ENCODE measurements at regions not wholly inside any gene's neighbourhood (a gene's known extent, or its start where the extent isn't known, plus 50 kb on each side); places are given as distances from the start of the nearest gene placed in this dataset.

- Mint-ChIP-seq H3K36me3 (ENCODE audit: low read depth) (peaks cover 3% of the 10 kb centered on the region), H3K9me3 (no peaks in the 10 kb centered on the region), H3K27me3 (no peaks in the 10 kb centered on the region), H3K4me3 (no peak overlapping the region), H3K27ac (no peak overlapping the region), H3K4me1 (ENCODE audit: low read depth) (peaks cover 3% of the 10 kb centered on the region)
- ChIA-PET CTCF (interaction anchor here (1.1 kb wide), 1 partner anchor 43 kb away, joined by 3 read pairs; no protein-coding TSS in a partner anchor), POLR2A (no interaction called here)
- intact Hi-C loops (cut with micrococcal nuclease): no loop called here
- DNase-seq (no peak), ATAC-seq (no peak)
- TF ChIP-seq CTCF (IDR thresholded peaks at IDR 0.05): no peak
Measured at GRCh38 chr19:5213667-5214066, 126.9 kb downstream of the PTPRS start.

DNA sequence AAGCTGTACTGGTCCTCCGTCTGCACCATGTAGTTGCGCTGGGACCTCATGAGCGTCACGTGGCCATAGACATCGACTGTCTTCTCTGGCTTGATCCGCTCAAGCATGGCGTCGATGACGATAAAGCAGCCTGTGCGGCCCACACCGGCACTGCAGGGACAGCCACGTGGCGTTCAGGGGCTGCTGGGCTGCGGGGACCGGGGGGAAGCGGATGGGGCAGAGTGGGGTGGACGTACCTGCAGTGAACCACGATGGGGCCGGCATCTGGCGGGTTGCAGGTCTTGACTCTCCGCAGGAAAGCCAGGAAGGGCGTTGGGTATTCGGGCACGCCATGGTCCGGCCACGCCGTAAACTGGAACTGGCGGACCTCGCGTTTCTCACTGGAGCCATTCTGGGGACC, 128.5 kb downstream of the PTPRS start:
- ATAC-seq (no peak), DNase-seq (no peak)
- CTCF ChIA-PET: no interaction called here
- Mint-ChIP-seq H3K36me3 (ENCODE audit: low read depth) (peaks cover 3% of the 10 kb centered on the region), H3K9me3 (no peaks in the 10 kb centered on the region), H3K4me1 (ENCODE audit: low read depth) (peaks cover 3% of the 10 kb centered on the region), H3K4me3 (no peak overlapping the region), H3K27me3 (no peaks in the 10 kb centered on the region), H3K27ac (no peak overlapping the region)
- intact Hi-C loops (cut with micrococcal nuclease): no loop called here
- no peak for TF ChIP-seq CTCF (IDR thresholded peaks at IDR 0.05)
- POLR2A ChIA-PET: no interaction called here

GRCh38 chr19:5211217-5211822, 129.3 kb downstream of the PTPRS start:
- POLR2A ChIA-PET: no interaction called here
- H3K27ac Mint-ChIP-seq: no peak overlapping the region
- H3K4me3 Mint-ChIP-seq: no peak overlapping the region
- no peaks in the 10 kb centered on the region for H3K27me3 Mint-ChIP-seq
- ATAC-seq (no peak), DNase-seq (no peak)
- TF ChIP-seq CTCF (IDR thresholded peaks at IDR 0.05): no peak
- peaks cover 1% of the 10 kb centered on the region for H3K4me1 Mint-ChIP-seq (ENCODE audit: low read depth)
- intact Hi-C loops (cut with micrococcal nuclease): no loop called here
- peaks cover 3% of the 10 kb centered on the region for H3K36me3 Mint-ChIP-seq (ENCODE audit: low read depth)
- H3K9me3 Mint-ChIP-seq: no peaks in the 10 kb centered on the region
- CTCF ChIA-PET: no interaction called here

- intact Hi-C loops (cut with micrococcal nuclease): no loop called here
- Mint-ChIP-seq H3K36me3 (ENCODE audit: low read depth) (peaks cover 3% of the 10 kb centered on the region), H3K9me3 (no peaks in the 10 kb centered on the region), H3K27ac (no peak overlapping the region), H3K4me1 (ENCODE audit: low read depth) (no peaks in the 10 kb centered on the region), H3K4me3 (no peak overlapping the region), H3K27me3 (no peaks in the 10 kb centered on the region)
- POLR2A ChIA-PET: no interaction called here
- CTCF ChIA-PET: no interaction called here
- TF ChIP-seq CTCF (IDR thresholded peaks at IDR 0.05): no peak
- ATAC-seq (no peak), DNase-seq (no peak)
Measured at GRCh38 chr19:5210556-5210955, 130.1 kb downstream of the PTPRS start.

GRCh38 chr19:5207806-5208205, 132.8 kb downstream of the PTPRS start:
- intact Hi-C loops (cut with micrococcal nuclease): no loop called here
- H3K9me3 Mint-ChIP-seq: peaks cover 9% of the 10 kb centered on the region
- H3K27me3 Mint-ChIP-seq: no peaks in the 10 kb centered on the region
- DNase-seq (no peak), ATAC-seq (no peak)
- ChIA-PET CTCF (no interaction called here), POLR2A (no interaction called here)
- TF ChIP-seq CTCF (IDR thresholded peaks at IDR 0.05): no peak
- H3K27ac Mint-ChIP-seq: no peak overlapping the region
- no peaks in the 10 kb centered on the region for H3K4me1 Mint-ChIP-seq (ENCODE audit: low read depth)
- H3K4me3 Mint-ChIP-seq: no peak overlapping the region
- H3K36me3 Mint-ChIP-seq (ENCODE audit: low read depth): peaks cover 3% of the 10 kb centered on the region

All from activated CD8-positive, alpha-beta T cell treated with anti-CD3 and anti-CD28 coated beads for 36 hours (primary cell).